Karpas-422 (cell line): ENCODE measurements at regions not wholly inside any gene's neighbourhood (a gene's known extent, or its start where the extent isn't known, plus 50 kb on each side); places are given as distances from the start of the nearest gene placed in this dataset.

Source experiments
- DNase-seq: peaks from one replicate; pipeline ENCODE4 v3.0.0-alpha.2; 2015
- H2AFZ ChIP-seq: fragments of 200-600 bp; sonication (generic); 2 replicates; pipeline ENCODE4 v1.6.1; 2014; ENCODE audit warnings: antibody characterized with exemption, low read length, mixed read lengths
- H3K27ac ChIP-seq: fragments of 200-600 bp; sonication (generic); 2 replicates; pipeline ENCODE4 v1.5.1; 2014; ENCODE audit warnings: mild to moderate bottlenecking, low read length, moderate library complexity
- H3K27me3 ChIP-seq: fragments of 200-600 bp; sonication (generic); 2 replicates; pipeline ENCODE4 v1.6.1; 2014; ENCODE audit warnings: low read length, mixed read lengths
- H3K36me3 ChIP-seq: fragments of 200-600 bp; sonication (generic); 2 replicates; pipeline ENCODE4 v1.6.1; 2014; ENCODE audit warnings: low read length, mixed read lengths; ENCODE audit not compliant: insufficient read depth
- H3K4me1 ChIP-seq: fragments of 200-600 bp; sonication (generic); 2 replicates; pipeline ENCODE4 v1.6.1; 2014; ENCODE audit warnings: mild to moderate bottlenecking, low read length, mixed read lengths
- H3K4me2 ChIP-seq: fragments of 200-600 bp; sonication (generic); 2 replicates; pipeline ENCODE4 v1.6.1; 2014; ENCODE audit warnings: low read length, low read depth, mild to moderate bottlenecking; ENCODE audit not compliant: poor library complexity, severe bottlenecking
- H3K4me3 ChIP-seq: fragments of 200-600 bp; sonication (generic); 2 replicates; pipeline ENCODE4 v1.5.1; 2014; ENCODE audit warnings: mild to moderate bottlenecking, antibody characterized with exemption, low read length, mixed read lengths
- H3K79me2 ChIP-seq: fragments of 200-600 bp; sonication (generic); 2 replicates; pipeline ENCODE4 v1.6.1; 2014; ENCODE audit warnings: mild to moderate bottlenecking, low read length, mixed read lengths
- H3K9ac ChIP-seq: fragments of 200-600 bp; sonication (generic); 2 replicates; pipeline ENCODE4 v1.6.0; 2014; ENCODE audit warnings: low read length
- H3K9me2 ChIP-seq: fragments of 200-600 bp; sonication (generic), shearing (Covaris generic); replicated peaks from 2 replicates; pipeline ENCODE4 v1.6.0; 2014; ENCODE audit warnings: mild to moderate bottlenecking, low read length, moderate library complexity; ENCODE audit not compliant: insufficient read depth
- H3K9me3 ChIP-seq: fragments of 300-700, 200-600 bp; sonication (generic); 2 replicates; pipeline ENCODE4 v1.6.1; 2014; ENCODE audit warnings: low read length, mixed read lengths
- H4K20me1 ChIP-seq: fragments of 200-600 bp; sonication (generic); 2 replicates; pipeline ENCODE4 v1.6.1; 2014; ENCODE audit warnings: mild to moderate bottlenecking, antibody characterized with exemption, low read length, low read depth; ENCODE audit not compliant: insufficient read depth

DNA sequence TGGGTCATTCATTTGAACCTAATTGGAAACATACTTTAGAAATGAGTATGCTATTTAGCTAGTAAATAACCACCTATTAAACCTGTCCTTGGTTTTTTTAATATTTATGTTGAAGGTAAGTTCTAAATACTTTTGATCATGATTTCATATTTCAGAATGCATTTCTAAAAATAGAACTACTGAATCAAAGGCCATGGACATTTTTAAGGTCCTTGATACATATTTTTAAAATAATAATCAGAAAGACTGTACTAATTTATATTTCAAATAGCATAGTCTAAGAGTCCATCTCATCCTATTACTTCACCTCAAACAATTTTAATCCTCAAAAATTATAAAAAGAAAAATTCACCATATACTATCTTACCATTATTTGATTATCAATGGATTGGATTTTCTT lies 102.1 kb upstream of the AKR1E2 start:
- H3K9me2 ChIP-seq: peaks cover 9% of the 10 kb centered on the region

DNA sequence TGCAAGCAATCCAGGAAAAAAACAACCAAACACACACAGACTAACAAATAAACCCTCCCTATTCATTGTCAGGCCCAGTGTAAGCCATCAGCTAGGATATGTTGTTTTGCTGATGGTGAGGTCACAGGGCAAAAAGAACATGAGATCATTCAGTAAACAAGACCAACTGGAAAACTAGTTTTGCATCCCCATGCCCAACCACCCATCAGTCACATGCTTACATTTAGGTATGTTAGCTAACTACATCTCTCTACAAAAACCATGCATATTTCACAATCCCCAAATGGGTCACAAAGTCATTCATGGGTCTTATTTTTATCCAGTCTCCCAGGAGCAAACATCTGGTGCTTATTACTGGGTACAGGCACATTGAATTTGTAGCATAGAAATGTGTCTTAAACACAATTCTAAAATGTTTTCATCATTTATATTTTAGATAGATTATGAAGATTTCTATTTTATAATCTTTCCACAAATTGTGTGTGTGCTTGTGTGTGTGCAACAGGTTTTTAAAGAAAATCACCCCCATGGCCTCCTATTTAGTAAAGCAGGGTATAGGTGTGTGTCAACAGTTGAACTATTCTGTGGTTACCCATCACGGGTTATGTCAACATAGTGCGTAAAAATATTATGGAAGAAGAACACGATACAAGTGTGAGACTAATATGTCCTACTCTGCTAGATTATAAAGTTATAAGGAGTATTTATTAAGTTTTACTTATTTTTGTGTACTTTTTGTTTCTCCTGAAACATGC lies 103.8 kb upstream of the AKR1E2 start:
- no peaks in the 10 kb centered on the region for H3K27me3 ChIP-seq
- no peaks in the 10 kb centered on the region for H4K20me1 ChIP-seq
- DNase-seq: no peak
- no peaks in the 10 kb centered on the region for H3K79me2 ChIP-seq
- H2AFZ ChIP-seq: no peak overlapping the region
- no peaks in the 10 kb centered on the region for H3K36me3 ChIP-seq
- no peak overlapping the region for H3K9ac ChIP-seq
- no peak overlapping the region for H3K4me3 ChIP-seq
- H3K9me2 ChIP-seq: peaks cover 9% of the 10 kb centered on the region
- H3K4me1 ChIP-seq: no peaks in the 10 kb centered on the region
- H3K9me3 ChIP-seq: no peaks in the 10 kb centered on the region
- no peak overlapping the region for H3K27ac ChIP-seq
- H3K4me2 ChIP-seq: no peak overlapping the region

More for the DNA sequence above, 102.1 kb upstream of the AKR1E2 start:
- Histone ChIP-seq H2AFZ (no peak overlapping the region), H3K4me2 (no peak overlapping the region), H3K4me1 (no peaks in the 10 kb centered on the region), H3K9ac (no peak overlapping the region), H3K36me3 (no peaks in the 10 kb centered on the region), H3K79me2 (no peaks in the 10 kb centered on the region), H3K4me3 (no peak overlapping the region), H4K20me1 (no peaks in the 10 kb centered on the region), H3K27ac (no peak overlapping the region), H3K9me3 (no peaks in the 10 kb centered on the region), H3K27me3 (no peaks in the 10 kb centered on the region)
- DNase-seq: no peak

- H2AFZ ChIP-seq: no peak overlapping the region
Observed at GRCh38 chr10:4720463-4720862, 105.5 kb upstream of the AKR1E2 start.

DNA sequence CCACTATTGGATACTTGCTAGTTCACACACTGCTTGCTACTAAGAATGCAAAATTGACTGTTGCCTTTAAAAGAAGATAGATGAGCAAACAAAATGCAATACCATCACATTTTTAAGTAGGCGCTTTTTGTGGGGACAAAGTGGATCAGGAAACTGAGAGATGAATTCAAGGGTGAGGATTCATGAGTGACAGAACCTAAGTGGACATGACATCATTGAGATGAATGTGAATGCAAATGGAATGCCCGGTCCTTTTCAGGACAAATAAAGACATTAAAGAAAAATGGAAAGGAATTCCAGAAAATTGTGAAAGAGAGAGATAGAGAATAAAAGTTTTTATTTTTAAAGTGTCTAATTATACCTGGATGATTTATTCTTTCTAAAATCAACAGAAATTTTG lies 106.3 kb upstream of the AKR1E2 start:
- no peak overlapping the region for H2AFZ ChIP-seq
- no peaks in the 10 kb centered on the region for H3K36me3 ChIP-seq
- no peak for DNase-seq
- H3K4me3 ChIP-seq: no peak overlapping the region
- H3K9me2 ChIP-seq: peaks cover 9% of the 10 kb centered on the region
- no peaks in the 10 kb centered on the region for H3K9me3 ChIP-seq
- H4K20me1 ChIP-seq: no peaks in the 10 kb centered on the region
- no peaks in the 10 kb centered on the region for H3K4me1 ChIP-seq
- H3K79me2 ChIP-seq: no peaks in the 10 kb centered on the region
- no peak overlapping the region for H3K27ac ChIP-seq
- H3K27me3 ChIP-seq: no peaks in the 10 kb centered on the region
- no peak overlapping the region for H3K9ac ChIP-seq
- H3K4me2 ChIP-seq: no peak overlapping the region

More at GRCh38 chr10:4720463-4720862, 105.5 kb upstream of the AKR1E2 start:
- H3K79me2 ChIP-seq: no peaks in the 10 kb centered on the region
- H3K9me3 ChIP-seq: no peaks in the 10 kb centered on the region
- no peaks in the 10 kb centered on the region for H3K4me1 ChIP-seq
- no peak overlapping the region for H3K4me2 ChIP-seq
- no peaks in the 10 kb centered on the region for H4K20me1 ChIP-seq
- no peak for DNase-seq
- H3K27ac ChIP-seq: no peak overlapping the region
- no peak overlapping the region for H3K4me3 ChIP-seq
- H3K9me2 ChIP-seq: peaks cover 9% of the 10 kb centered on the region
- H3K27me3 ChIP-seq: no peaks in the 10 kb centered on the region
- no peak overlapping the region for H3K9ac ChIP-seq
- no peaks in the 10 kb centered on the region for H3K36me3 ChIP-seq

DNA sequence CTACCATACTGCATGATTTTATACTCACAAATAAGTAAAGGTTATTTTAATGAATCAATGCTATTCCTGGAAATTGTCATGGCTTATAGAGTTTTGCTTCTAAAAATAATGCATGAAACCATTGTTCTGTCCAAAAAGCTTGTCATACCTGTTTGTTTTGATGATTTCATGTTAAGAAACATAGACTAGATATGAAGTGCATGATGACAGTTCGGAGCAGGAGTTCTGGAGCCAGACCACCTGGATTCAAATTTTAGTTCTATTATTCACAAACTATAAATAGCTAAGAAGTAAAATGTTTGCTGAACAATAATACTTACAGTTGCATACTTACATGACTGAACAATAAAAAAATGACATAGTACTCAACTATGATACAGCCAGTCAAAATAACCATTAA lies 107.0 kb upstream of the AKR1E2 start:
- Histone ChIP-seq H3K9ac (no peak overlapping the region), H3K79me2 (no peaks in the 10 kb centered on the region), H3K4me3 (no peak overlapping the region), H3K4me2 (no peak overlapping the region), H3K9me2 (peaks cover 9% of the 10 kb centered on the region), H2AFZ (no peak overlapping the region), H3K4me1 (no peaks in the 10 kb centered on the region), H3K27ac (no peak overlapping the region), H4K20me1 (no peaks in the 10 kb centered on the region), H3K27me3 (no peaks in the 10 kb centered on the region), H3K9me3 (no peaks in the 10 kb centered on the region), H3K36me3 (no peaks in the 10 kb centered on the region)
- DNase-seq: no peak

GRCh38 chr10:4718544-4718943 lies 107.5 kb upstream of the AKR1E2 start:
- Histone ChIP-seq H2AFZ (no peak overlapping the region), H3K36me3 (no peaks in the 10 kb centered on the region)
- no peak for DNase-seq

GRCh38 chr10:4717670-4718069 lies 108.3 kb upstream of the AKR1E2 start:
- H3K9ac ChIP-seq: no peak overlapping the region
- H3K27me3 ChIP-seq: no peaks in the 10 kb centered on the region
- H2AFZ ChIP-seq: no peak overlapping the region
- no peak overlapping the region for H3K4me2 ChIP-seq
- H3K9me2 ChIP-seq: no peaks in the 10 kb centered on the region; the same call in 1 of the 2 replicates
- DNase-seq: no peak
- no peak overlapping the region for H3K4me3 ChIP-seq
- H4K20me1 ChIP-seq: no peaks in the 10 kb centered on the region
- no peaks in the 10 kb centered on the region for H3K4me1 ChIP-seq
- no peaks in the 10 kb centered on the region for H3K9me3 ChIP-seq
- no peaks in the 10 kb centered on the region for H3K36me3 ChIP-seq
- no peak overlapping the region for H3K27ac ChIP-seq
- no peaks in the 10 kb centered on the region for H3K79me2 ChIP-seq

More at GRCh38 chr10:4718544-4718943, 107.5 kb upstream of the AKR1E2 start:
- H3K4me3 ChIP-seq: no peak overlapping the region
- no peak overlapping the region for H3K27ac ChIP-seq
- no peaks in the 10 kb centered on the region for H4K20me1 ChIP-seq
- H3K9me2 ChIP-seq: peaks cover 9% of the 10 kb centered on the region
- H3K9me3 ChIP-seq: no peaks in the 10 kb centered on the region
- H3K4me1 ChIP-seq: no peaks in the 10 kb centered on the region
- no peaks in the 10 kb centered on the region for H3K79me2 ChIP-seq
- no peaks in the 10 kb centered on the region for H3K27me3 ChIP-seq
- no peak overlapping the region for H3K9ac ChIP-seq
- H3K4me2 ChIP-seq: no peak overlapping the region

DNA sequence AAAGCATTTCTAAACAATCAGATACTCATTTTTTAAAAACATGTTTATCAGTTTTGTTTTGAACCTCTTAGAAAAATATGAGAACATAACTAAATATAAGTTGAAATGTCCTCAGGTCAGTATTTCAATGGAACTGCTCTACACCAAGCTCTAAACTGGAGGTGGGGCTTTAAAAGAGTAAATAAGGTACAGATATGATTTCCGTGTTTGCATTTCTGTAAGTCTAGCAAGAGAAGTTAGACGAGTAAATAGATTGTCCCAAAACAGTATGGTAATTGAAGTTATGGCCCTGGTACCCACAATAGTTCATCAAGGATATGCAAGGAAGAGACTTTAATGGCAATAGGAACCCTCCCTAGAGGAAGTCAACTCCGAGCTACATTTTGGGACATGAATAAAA lies 115.1 kb upstream of the AKR1E2 start:
- no peaks in the 10 kb centered on the region for H3K27me3 ChIP-seq
- H3K4me3 ChIP-seq: no peak overlapping the region
- no peak for DNase-seq
- H3K27ac ChIP-seq: no peak overlapping the region
- no peaks in the 10 kb centered on the region for H4K20me1 ChIP-seq
- no peaks in the 10 kb centered on the region for H3K4me1 ChIP-seq
- no peaks in the 10 kb centered on the region for H3K9me2 ChIP-seq
- no peaks in the 10 kb centered on the region for H3K36me3 ChIP-seq
- no peak overlapping the region for H2AFZ ChIP-seq
- H3K9ac ChIP-seq: no peak overlapping the region
- no peaks in the 10 kb centered on the region for H3K79me2 ChIP-seq
- H3K4me2 ChIP-seq: no peak overlapping the region
- H3K9me3 ChIP-seq: no peaks in the 10 kb centered on the region
